Gastrocnemius medialis (tissue), 4 donors: ENCODE measurements at regions not wholly inside any gene's neighbourhood (a gene's known extent, or its start where the extent isn't known, plus 50 kb on each side); places are given as distances from the start of the nearest gene placed in this dataset.

ENCODE experiments used
- POLR2A ChIP-seq, 2 donors: fragments of 450-650 bp; IDR thresholded peaks; one replicate each; pipeline ENCODE4 v1.6.1; 2017; ENCODE audit warnings: antibody characterized with exemption in 2 of 2, mild to moderate bottlenecking in 2 of 2, moderate library complexity in 2 of 2
- TF ChIP-seq, protein P1 (sequence below), 5 experiments: fragments of 450-650 bp in 3 of 5; fragments of 200-600 bp in 2 of 5; sonication (generic) in 2 of 5; IDR thresholded peaks in 4 of 5; conservative IDR thresholded peaks in 1 of 5; 1 replicate in 4 of 5; 2 replicates in 1 of 5; pipeline ENCODE4 v1.5.1; 2016 to 2019; ENCODE audit warnings: antibody characterized with exemption in 5 of 5, mild to moderate bottlenecking in 3 of 5, moderate library complexity in 3 of 5

DNA sequence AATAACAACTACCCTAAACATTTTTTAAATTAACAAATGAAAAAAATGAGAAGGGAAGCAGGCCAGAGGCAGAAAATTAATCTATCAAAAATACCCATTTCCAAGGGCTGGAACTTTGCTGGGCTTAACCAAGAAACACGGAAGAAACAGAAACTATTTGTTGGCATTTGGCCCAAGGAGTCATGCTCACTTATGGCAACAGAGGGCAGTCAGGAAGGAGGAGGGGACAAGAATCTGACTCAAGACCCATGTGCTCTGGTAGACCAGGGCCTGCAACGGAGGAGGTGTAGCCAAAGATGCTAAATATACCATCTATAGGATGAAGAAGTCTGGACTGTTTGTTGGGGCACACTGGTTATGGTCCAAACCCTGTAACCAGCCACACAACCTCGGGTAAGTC lies 496.7 kb downstream of the COG6 start:
- TF ChIP-seq, protein P1, sequence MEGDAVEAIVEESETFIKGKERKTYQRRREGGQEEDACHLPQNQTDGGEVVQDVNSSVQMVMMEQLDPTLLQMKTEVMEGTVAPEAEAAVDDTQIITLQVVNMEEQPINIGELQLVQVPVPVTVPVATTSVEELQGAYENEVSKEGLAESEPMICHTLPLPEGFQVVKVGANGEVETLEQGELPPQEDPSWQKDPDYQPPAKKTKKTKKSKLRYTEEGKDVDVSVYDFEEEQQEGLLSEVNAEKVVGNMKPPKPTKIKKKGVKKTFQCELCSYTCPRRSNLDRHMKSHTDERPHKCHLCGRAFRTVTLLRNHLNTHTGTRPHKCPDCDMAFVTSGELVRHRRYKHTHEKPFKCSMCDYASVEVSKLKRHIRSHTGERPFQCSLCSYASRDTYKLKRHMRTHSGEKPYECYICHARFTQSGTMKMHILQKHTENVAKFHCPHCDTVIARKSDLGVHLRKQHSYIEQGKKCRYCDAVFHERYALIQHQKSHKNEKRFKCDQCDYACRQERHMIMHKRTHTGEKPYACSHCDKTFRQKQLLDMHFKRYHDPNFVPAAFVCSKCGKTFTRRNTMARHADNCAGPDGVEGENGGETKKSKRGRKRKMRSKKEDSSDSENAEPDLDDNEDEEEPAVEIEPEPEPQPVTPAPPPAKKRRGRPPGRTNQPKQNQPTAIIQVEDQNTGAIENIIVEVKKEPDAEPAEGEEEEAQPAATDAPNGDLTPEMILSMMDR (IDR thresholded peaks at IDR 0.05 in 4 of 5, conservative IDR thresholded peaks at IDR 0.05 in 1 of 5): no peak
- no peak for TF ChIP-seq POLR2A (IDR thresholded peaks at IDR 0.05)
